ENCODE measurements at regions not wholly inside any gene's neighbourhood (a gene's known extent, or its start where the extent isn't known, plus 50 kb on each side); places are given as distances from the start of the nearest gene placed in this dataset.

DNA sequence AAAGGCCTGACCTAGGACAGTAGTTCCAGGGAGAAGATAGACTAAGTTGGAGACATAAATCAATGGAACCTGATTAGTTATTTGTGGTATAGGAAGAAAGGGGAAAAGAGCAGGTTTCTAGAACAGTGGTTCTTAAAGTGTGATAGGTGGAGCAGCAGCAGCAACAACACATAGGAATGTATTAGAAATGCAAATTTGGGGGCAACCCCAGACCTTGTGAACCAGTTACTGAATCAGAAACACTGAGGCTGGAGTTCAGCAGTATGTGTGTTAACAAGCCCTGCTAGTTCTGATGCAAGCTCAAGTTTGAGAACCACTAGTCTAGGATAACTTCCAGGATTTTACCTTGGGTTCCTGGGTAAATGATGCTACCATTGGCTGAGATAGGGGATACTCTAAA lies 308.7 kb downstream of the EMP1 start:
- TF ChIP-seq, protein P1, sequence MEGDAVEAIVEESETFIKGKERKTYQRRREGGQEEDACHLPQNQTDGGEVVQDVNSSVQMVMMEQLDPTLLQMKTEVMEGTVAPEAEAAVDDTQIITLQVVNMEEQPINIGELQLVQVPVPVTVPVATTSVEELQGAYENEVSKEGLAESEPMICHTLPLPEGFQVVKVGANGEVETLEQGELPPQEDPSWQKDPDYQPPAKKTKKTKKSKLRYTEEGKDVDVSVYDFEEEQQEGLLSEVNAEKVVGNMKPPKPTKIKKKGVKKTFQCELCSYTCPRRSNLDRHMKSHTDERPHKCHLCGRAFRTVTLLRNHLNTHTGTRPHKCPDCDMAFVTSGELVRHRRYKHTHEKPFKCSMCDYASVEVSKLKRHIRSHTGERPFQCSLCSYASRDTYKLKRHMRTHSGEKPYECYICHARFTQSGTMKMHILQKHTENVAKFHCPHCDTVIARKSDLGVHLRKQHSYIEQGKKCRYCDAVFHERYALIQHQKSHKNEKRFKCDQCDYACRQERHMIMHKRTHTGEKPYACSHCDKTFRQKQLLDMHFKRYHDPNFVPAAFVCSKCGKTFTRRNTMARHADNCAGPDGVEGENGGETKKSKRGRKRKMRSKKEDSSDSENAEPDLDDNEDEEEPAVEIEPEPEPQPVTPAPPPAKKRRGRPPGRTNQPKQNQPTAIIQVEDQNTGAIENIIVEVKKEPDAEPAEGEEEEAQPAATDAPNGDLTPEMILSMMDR (IDR thresholded peaks at IDR 0.05): no peak
- TF ChIP-seq POLR2A (IDR thresholded peaks at IDR 0.05) (no peak), POLR2AphosphoS5 (IDR thresholded peaks at IDR 0.05) (no peak)
